NCI-H1092 (cell line): ENCODE measurements at regions not wholly inside any gene's neighbourhood (a gene's known extent, or its start where the extent isn't known, plus 50 kb on each side); places are given as distances from the start of the nearest gene placed in this dataset.
"Not testable (repeated sequence)": the region's sequence is repeated elsewhere in the genome, so short reads cannot be mapped to it uniquely, and the experiment has no call there.

ENCODE experiments used
- DNase-seq: peaks from one replicate; lab custom pipeline; 2025; lab: John Stamatoyannopoulos, UW

DNA sequence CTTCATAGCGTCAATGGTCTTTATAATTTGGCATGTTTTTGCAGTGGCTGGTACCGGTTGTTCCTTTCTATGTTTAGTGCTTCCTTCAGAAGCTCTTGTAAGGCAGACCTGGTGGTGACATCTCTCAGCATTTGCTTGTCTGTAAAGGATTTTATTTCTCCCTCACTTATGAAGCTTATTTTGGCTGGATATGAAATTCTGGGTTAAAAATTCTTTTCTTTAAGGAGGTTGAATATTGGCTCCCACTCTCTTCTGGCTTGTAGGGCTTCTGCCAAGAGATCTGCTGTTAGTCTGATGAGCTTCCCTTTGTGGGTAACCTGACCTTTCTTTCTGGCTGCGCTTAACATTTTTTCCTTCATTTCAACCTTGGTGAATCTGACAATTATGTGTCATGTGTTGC, 250.0 kb upstream of the CTNNB1 start:
- not testable (repeated sequence) for DNase-seq

GRCh38 chr3:40951636-40952035, 247.7 kb upstream of the CTNNB1 start:
- DNase-seq: no peak

DNA sequence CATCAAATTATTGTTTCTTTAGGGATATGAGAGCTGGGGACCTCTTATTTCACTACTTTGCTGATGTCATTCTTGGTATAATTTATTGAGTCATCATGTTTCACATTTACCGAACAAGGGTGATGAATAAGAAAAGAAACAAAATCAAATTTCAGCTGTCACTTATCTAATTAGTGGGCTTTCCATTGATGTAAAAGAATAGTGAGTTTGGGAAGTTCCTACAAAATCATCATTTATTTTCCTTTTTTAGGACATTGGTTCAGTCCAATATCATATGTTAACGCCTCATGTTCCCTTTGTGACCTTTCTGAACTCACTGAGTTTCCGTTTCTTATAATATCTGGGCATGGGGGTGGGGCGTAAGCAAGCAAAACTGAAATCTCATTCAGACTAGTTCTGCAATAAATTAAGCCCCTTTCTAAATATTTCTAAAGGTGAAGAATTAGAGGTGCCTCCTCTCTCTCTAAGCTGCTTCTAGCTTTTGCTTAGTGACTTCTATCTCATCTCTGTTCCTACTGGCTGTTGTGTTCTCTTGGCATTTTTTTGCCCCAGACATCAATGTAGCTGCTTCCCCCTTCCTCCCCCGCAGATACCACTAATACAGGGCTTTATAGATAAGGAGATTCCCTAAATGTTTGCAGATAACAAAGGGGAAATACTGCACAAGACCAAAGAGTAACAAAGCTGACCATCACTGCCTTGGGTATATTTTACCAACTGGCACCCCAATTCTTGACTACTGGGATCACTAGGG, 238.0 kb upstream of the CTNNB1 start:
- no peak for DNase-seq

- DNase-seq: no peak
Observed at GRCh38 chr3:40962721-40963120, 236.6 kb upstream of the CTNNB1 start.

GRCh38 chr3:40968666-40969065, 230.6 kb upstream of the CTNNB1 start:
- no peak for DNase-seq

GRCh38 chr3:40969341-40969740, 230.0 kb upstream of the CTNNB1 start:
- no peak for DNase-seq

DNA sequence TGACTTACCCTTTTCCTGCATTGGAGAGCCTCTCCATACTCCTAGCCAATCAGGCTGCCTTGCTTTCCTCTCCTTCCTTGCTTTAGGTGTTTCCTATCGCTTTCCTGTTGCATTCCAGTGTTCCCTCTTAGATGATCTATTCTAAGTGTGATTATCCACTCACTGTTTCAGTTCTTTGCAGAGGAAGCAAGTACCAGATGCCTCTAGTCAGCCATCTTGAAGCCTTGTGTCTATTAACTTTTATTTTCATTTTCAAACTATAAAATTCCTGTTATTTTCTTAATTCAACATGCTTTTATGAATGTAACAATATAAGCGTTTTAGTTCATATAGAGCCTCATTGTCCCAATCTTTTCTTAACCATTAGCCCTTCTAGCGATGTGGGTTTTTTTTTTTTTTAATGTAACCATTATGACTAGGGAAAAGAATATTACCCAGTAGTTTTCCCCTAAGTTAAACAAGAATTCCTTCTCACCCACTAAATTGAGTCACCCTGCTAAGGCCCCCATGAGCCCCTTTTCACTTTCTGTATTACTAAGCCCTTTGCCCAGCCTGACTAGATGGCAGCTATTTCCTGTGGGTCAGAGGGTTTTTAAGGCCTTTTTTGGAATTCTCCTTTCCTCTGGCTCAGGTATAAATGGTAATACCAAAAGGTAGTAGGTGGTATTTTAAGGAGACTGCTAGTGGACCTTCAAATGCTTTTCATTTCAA, 229.4 kb upstream of the CTNNB1 start:
- no peak for DNase-seq

DNA sequence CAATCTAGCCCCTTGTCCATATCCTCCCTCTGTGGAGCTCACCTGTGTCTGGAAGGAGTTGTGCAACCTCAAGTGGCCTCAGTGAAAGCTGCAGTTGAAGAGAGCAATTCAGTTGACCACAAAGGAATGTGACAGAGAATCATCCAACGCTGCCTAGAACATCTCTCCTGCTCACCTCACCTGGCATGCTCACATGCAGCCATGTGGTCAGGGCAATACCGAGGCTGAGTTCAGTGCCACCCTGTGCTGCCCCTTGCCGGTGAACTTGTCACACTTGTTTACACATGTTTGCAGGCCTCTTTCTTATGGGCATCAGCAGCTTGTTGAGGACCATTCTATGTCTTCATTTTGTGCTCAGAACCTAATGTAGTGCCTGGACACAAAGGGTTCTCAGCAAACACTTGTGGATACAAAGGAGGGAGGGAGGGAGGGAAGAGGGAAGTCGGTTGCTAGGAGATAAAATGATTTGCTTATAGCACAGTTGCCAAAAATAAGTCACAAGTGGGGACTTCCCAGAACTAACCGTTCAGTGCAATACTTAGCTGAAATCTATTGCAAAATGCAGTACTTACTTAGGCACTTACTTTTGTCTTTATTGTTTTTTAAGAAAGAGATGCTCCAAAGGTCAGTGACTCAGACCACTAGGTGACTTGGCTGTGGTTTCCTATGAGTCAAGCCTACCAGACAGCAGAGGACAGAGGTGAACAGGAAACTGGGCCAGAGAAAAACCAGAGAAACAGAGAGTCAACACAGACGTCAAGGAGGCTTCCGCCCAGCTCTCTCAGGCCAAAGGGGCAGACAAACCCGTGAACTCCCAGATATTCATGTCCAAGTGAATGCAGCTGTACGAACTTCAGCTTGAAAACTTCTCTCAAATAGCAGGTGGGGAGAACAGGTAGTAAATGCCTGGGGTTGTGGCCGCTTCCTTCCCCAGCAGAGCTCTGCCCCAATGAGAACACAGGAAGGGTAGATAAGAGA, 227.8 kb upstream of the CTNNB1 start:
- peak; percentile 66 for DNase-seq

DNA sequence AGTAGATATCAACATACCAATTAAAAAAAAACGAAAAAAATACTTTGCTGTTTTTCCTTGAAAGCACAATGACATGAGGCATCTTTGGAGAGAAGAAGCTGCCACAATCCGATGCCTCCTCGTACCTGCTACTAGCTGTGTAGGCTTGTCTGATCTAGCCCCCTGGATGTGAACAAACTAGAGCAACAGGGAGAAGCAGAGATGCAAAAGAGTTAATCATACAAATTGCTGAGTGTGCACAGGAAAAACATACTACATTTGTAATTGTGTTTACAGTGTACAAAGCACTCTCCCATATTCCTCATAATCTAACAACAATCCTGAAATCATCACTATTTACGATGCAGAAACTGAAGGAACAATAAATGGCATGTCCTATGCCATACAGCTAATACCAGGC, 227.0 kb upstream of the CTNNB1 start:
- DNase-seq: no peak

DNA sequence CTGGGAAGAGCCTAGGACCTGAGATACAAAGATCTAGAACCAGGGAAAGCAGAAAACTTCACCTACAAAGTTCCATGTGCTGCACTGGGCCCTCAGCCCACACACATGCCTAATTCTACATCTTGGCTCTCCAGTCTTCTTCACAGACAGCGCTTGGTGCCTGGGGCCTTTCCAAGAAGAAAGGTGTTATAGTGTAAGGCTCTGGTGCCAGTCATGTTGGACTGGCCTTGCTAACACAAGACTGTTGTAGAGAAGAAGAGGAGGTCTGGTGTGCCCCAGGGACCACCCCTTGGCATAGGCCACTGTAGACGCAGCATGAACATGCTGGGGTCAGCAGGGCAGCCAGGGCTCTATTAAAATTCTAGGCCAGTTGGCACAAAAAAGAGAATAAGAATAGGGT, 226.2 kb upstream of the CTNNB1 start:
- DNase-seq: no peak

- no peak for DNase-seq
Observed at GRCh38 chr3:40975711-40976121, 223.6 kb upstream of the CTNNB1 start.

DNA sequence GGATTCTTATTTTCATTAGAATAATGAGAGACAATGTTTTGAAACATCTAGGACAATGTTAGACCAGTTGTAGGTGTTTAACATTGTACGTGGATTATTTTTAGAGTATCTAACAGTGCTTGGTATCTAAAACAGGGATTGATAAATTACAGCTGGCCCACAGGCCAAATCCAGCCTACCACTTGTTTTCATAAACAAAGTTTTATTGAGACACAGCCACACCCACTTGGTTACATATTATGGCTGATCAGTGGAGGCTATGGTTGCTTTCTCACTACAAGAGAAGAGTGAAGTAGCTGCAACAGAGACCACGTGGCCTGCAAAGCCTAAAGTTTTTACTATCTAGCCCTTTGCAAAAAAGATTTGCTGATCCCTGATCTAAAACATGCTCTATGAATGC, 223.1 kb upstream of the CTNNB1 start:
- no peak for DNase-seq

DNA sequence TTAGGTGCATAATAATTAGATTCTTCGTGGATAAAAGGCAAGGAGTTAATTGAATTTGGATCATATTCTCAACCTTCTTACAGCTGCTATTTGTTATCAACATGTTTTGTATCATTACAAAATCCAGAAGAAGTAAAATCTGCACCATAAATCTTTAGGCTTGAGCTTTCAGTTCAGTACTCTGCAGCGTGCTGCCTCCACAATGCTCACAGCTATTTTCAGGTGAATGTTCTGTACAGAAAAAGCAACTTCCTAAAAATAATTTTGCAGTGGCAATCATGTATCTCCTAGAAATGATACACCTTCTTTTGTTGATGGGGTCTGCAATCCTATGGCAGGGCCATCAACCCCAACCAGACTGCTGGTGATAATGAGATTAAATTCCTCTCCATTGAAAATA, 220.9 kb upstream of the CTNNB1 start:
- no peak for DNase-seq

GRCh38 chr3:40979962-40980361, 219.3 kb upstream of the CTNNB1 start:
- DNase-seq: no peak

GRCh38 chr3:40980467-40980866, 218.8 kb upstream of the CTNNB1 start:
- DNase-seq: no peak

GRCh38 chr3:40985195-40985594, 214.1 kb upstream of the CTNNB1 start:
- DNase-seq: no peak

GRCh38 chr3:40988468-40988867, 210.8 kb upstream of the CTNNB1 start:
- no peak for DNase-seq

DNA sequence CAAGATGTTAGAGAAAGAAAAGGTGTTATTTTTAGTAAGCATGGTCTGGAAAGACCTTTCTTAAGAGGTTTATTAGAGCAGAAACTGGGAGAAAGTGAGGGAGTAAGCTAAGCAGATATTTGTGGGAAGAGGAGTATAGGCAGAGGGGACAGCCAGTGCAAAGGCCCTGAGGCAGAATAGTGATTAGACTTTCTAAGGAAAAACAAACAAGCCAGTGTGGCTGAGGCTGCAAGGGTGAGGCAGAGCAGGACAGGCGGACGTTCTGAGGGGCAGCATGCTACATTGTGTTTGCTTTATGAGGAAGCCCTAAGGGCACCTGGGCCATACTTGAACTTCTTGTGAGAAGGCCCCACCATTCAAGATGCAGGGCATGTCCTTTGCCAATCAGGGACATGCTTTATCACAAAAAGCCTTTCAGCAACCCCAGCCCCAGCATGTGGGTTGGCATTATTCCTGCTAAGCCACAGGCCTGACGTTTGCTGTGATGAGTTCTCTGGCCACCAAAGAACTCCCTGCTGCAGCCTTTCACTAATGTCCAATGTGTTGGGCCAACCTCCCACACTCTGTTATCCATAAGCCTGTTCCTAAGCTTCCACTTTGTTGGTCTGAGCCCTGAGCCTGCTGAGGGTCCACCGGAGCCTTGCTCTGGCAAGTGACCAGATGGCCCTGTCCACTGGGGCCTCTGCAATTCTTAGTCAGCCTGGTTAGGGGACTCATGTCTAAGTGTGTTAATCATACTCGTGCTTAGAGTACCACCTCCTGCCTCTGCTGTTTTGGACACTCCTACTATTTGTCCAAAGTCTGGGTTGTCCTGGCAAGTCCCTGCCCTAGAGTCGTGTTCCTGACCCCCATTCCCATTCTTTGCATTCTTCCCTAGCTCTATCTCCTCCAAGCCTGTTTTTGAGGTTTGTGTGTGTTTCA, 209.9 kb upstream of the CTNNB1 start:
- DNase-seq: no peak

DNA sequence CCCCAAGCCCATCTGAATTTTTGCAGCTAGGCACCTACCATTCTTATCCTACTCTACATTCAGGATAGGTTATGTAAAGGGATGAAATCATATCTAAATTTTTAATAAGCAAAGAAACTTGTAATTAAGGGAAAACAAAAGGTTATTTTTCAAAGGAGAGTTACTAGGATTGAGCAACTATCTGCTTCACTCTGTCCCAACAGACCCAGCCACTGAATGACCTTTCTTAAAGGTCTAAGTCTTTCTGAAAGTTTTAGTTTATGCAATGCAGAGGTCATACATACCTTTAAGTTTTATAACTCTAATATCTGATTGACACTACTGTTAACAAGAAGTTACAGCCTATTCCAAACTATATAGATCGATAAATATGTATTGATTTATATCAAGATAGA, 209.2 kb upstream of the CTNNB1 start:
- no peak for DNase-seq

DNA sequence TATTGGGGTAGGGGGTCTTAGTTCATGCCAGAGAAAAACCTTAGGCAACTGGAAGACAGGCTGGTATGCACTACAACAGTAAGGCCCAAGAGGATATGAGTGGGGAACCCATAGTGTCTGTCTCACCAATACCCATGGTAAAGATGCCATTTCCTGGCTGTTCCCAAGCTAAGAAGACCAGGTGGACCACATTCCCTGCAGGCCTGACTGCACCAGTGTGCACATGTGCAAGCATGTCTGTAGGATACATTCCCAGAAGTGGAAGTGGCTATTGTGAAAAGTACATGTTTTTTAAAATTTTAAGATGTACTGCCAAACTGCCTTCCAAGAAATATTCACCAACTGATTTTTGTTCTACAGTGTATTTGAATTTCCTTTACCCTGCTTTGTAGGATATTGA, 207.3 kb upstream of the CTNNB1 start:
- no peak for DNase-seq

- no peak for DNase-seq
Observed at GRCh38 chr3:40994611-40995010, 204.7 kb upstream of the CTNNB1 start.
